C4-2B (cell line): ENCODE measurements at regions not wholly inside any gene's neighbourhood (a gene's known extent, or its start where the extent isn't known, plus 50 kb on each side); places are given as distances from the start of the nearest gene placed in this dataset.

Source experiments
- CTCF ChIP-seq: fragments of 450-650 bp; conservative IDR thresholded peaks from 2 replicates; pipeline ENCODE4 v1.5.1; 2017; ENCODE audit warnings: mild to moderate bottlenecking
- ZFX ChIP-seq: fragments of 450-650 bp; IDR thresholded peaks from 2 replicates; pipeline ENCODE4 v1.6.1; 2017

- no peak for TF ChIP-seq CTCF
- no peak for TF ChIP-seq ZFX
Observed at GRCh38 chr15:47035475-47036406, 681.6 kb upstream of the SEMA6D start.
